LNCaP clone FGC (cell line): ENCODE measurements at regions not wholly inside any gene's neighbourhood (a gene's known extent, or its start where the extent isn't known, plus 50 kb on each side); places are given as distances from the start of the nearest gene placed in this dataset.

Source experiments
- DNase-seq: peaks from one replicate; pipeline ENCODE4 v3.0.0-alpha.2; 2011; ENCODE audit warnings: low read depth
- H3K4me3 ChIP-seq: 2 replicates; pipeline ENCODE4 v1.5.1; 2011; ENCODE audit warnings: mild to moderate bottlenecking, low read depth, low read length, control low read depth
- TF ChIP-seq, protein P1 (sequence below): IDR thresholded peaks from 2 replicates; pipeline ENCODE4 v1.5.1; 2012; ENCODE audit warnings: mild to moderate bottlenecking; ENCODE audit not compliant: control insufficient read depth, insufficient read depth; ENCODE audit errors: extremely low read depth

GRCh38 chr18:78641689-78642231, 337.9 kb upstream of the SALL3 start:
- no peak overlapping the region for H3K4me3 ChIP-seq
- TF ChIP-seq, protein P1, sequence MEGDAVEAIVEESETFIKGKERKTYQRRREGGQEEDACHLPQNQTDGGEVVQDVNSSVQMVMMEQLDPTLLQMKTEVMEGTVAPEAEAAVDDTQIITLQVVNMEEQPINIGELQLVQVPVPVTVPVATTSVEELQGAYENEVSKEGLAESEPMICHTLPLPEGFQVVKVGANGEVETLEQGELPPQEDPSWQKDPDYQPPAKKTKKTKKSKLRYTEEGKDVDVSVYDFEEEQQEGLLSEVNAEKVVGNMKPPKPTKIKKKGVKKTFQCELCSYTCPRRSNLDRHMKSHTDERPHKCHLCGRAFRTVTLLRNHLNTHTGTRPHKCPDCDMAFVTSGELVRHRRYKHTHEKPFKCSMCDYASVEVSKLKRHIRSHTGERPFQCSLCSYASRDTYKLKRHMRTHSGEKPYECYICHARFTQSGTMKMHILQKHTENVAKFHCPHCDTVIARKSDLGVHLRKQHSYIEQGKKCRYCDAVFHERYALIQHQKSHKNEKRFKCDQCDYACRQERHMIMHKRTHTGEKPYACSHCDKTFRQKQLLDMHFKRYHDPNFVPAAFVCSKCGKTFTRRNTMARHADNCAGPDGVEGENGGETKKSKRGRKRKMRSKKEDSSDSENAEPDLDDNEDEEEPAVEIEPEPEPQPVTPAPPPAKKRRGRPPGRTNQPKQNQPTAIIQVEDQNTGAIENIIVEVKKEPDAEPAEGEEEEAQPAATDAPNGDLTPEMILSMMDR, result no peak
- no peak for DNase-seq

DNA sequence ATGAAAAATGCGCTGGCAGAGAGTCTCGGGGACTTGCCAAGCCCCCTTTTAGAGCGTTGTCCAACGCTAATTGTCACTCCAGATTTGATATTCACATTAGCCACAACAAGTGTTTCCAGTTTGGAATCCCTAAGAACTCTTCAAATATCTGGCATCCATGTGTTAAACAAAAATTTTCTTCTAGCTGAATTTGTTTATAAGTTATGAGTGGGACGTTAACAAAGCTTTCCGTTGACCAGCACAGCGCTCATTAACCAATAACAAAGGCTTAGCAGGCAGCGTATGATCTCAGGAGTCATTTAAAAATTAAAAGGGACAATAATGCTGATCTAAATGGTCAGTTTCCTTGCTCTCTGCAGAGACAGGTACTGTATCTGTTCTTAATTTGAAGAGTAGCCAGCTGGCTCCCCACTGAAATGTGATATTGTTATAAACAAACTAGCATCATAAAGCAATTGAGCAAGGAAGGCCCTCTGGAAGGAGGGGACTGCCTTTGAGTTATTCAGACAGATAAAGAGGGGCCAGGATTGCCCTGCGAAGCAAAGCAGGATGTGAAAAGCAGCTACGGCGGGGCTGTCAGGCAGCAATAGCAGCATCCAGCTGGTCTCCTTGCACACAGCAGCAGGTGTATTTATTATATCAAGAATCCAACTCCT, 337.2 kb upstream of the SALL3 start:
- DNase-seq, result no peak
- no peak overlapping the region for H3K4me3 ChIP-seq
- TF ChIP-seq, protein P1, result no peak

- no peak for DNase-seq
- TF ChIP-seq, protein P1, result no peak
- H3K4me3 ChIP-seq, result no peak overlapping the region
These were observed 336.6 kb upstream of the SALL3 start for GRCh38 chr18:78643004-78643403.

- TF ChIP-seq, protein P1, result no peak
- no peak for DNase-seq
- no peak overlapping the region for H3K4me3 ChIP-seq
These were observed 335.6 kb upstream of the SALL3 start for GRCh38 chr18:78643981-78644380.

GRCh38 chr18:78645216-78645615, 334.4 kb upstream of the SALL3 start:
- no peak for DNase-seq
- TF ChIP-seq, protein P1, result no peak

DNA sequence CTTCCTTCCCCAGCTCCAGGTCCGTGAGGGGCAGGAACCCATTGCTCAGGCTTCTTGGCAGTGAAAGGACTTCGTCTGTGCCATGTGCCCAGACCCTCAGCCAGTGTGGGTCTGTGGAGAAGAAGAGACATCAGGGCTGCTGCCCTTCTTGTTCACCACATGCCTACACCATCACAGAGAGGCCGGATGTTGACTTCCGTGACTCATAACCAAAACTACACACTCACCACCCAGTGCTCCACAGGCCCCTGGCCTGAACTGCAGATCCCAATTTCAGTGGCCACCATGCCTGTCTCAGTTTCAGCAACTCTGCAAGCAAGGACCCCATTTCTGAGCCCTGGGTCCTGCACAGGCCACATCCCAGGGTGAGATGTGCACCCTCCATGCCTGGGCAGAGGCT, 332.6 kb upstream of the SALL3 start:
- H3K4me3 ChIP-seq, result no peak overlapping the region
- TF ChIP-seq, protein P1, result no peak
- no peak for DNase-seq

More at GRCh38 chr18:78645216-78645615, 334.4 kb upstream of the SALL3 start:
- H3K4me3 ChIP-seq, result no peak overlapping the region

DNA sequence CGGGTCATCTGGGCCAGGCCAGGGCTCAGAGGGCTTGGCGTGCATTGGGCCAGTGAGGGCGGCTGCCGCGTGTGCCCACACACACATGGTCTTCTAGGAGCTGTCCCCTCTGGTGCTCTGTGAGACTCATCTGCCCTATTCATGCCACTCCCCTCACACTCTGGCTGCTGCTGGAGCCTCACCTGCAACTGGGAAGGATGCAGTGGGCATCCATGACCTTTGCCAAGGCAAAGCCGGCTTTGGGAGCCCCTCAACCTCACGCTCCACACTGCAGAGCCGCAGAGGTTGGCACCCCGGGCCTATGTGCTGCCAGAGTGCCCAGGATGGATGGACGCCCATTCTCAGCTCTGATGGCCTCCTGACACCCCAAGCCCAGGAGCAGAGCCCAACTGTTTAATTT, 330.2 kb upstream of the SALL3 start:
- TF ChIP-seq, protein P1, result no peak
- no peak overlapping the region for H3K4me3 ChIP-seq
- DNase-seq, result no peak
